Left lung (tissue), 4 donors: ENCODE measurements at regions not wholly inside any gene's neighbourhood (a gene's known extent, or its start where the extent isn't known, plus 50 kb on each side); places are given as distances from the start of the nearest gene placed in this dataset.
A peak's percentile ranks its signal among the peaks of the same experiment; 100 is the strongest.

ENCODE experiments used
- ATAC-seq: fragments of 200-7000 bp; cut with Tn5 transposase; one replicate; pipeline ENCODE4 v1.9.1; 2020; ENCODE audit warnings: moderate library complexity
- DNase-seq, 4 donors: peaks; one replicate each; pipeline ENCODE4 v3.0.0-alpha.2; 2013 to 2020
- H3K27ac ChIP-seq, 2 donors: fragments of 200-600 bp; sonication (generic) in 1 of 2; one replicate each; pipeline versions ENCODE4 v1.5.0 to v1.8.0; 2020 to 2021
- H3K27me3 ChIP-seq, 2 donors: fragments of 200-600 bp; sonication (generic) in 1 of 2; one replicate each; pipeline versions ENCODE4 v1.5.0 to v1.8.0; 2020 to 2021
- H3K36me3 ChIP-seq, 2 donors: fragments of 200-600 bp; sonication (generic) in 1 of 2; one replicate each; pipeline versions ENCODE4 v1.5.0 to v1.8.0; 2020 to 2021
- H3K4me1 ChIP-seq, 2 donors: fragments of 200-600 bp; one replicate each; pipeline ENCODE4 v1.8.0; 2021
- H3K4me3 ChIP-seq, 2 donors: fragments of 200-600 bp; sonication (generic) in 1 of 2; one replicate each; pipeline versions ENCODE4 v1.5.0 to v1.8.0; 2020 to 2021; ENCODE audit warnings: mild to moderate bottlenecking in 1 of 2
- H3K9me3 ChIP-seq, 2 donors: fragments of 200-600 bp; sonication (generic) in 1 of 2; one replicate each; pipeline versions ENCODE4 v1.5.0 to v1.8.0; 2020 to 2021
- CTCF ChIP-seq, 2 donors: fragments of 200-600 bp; sonication (generic) in 1 of 2; IDR thresholded peaks; one replicate each; pipeline versions ENCODE4 v1.5.0 to v1.8.0; 2021; ENCODE audit warnings: antibody characterized with exemption in 2 of 2
- intact Hi-C, 2 donors: fragments of 100-400 bp; cut with DNase I; formaldehyde crosslinking; loops; one replicate each; pipeline versions ENCODE4 v1.11.2 to v1.14.2; 2022
- donor health status: DM: no; HTN: yes; CAD: no.
- donor health status: DM: no; HTN: no; CAD: no.

- Histone ChIP-seq H3K4me1 (no peaks in the 10 kb centered on the region), H3K27ac (no peak overlapping the region), H3K9me3 (no peaks in the 10 kb centered on the region), H3K27me3 (no peaks in the 10 kb centered on the region), H3K36me3 (no peaks in the 10 kb centered on the region), H3K4me3 (no peak overlapping the region)
- intact Hi-C loops, result no loop called here
- no peak for TF ChIP-seq CTCF (IDR thresholded peaks at IDR 0.05)
- no peak for ATAC-seq
- DNase-seq, result no peak
Observed at GRCh38 chr12:82176026-82176425, 182.2 kb downstream of the CCDC59 start.

GRCh38 chr12:82174936-82175335, 183.3 kb downstream of the CCDC59 start:
- no peak for DNase-seq
- intact Hi-C loops, result no loop called here
- Histone ChIP-seq H3K4me3 (no peak overlapping the region), H3K27ac (no peak overlapping the region), H3K9me3 (no peaks in the 10 kb centered on the region), H3K36me3 (no peaks in the 10 kb centered on the region), H3K27me3 (no peaks in the 10 kb centered on the region), H3K4me1 (no peaks in the 10 kb centered on the region)
- TF ChIP-seq CTCF (IDR thresholded peaks at IDR 0.05), result no peak
- no peak for ATAC-seq

- H3K27me3 ChIP-seq, result no peaks in the 10 kb centered on the region
- H3K4me1 ChIP-seq, result no peaks in the 10 kb centered on the region
- H3K9me3 ChIP-seq, result no peaks in the 10 kb centered on the region
- no peaks in the 10 kb centered on the region for H3K36me3 ChIP-seq
- no peak overlapping the region for H3K4me3 ChIP-seq
- DNase-seq (no peak), ATAC-seq (no peak)
- TF ChIP-seq CTCF (IDR thresholded peaks at IDR 0.05), result no peak
- intact Hi-C loops, result no loop called here
- no peak overlapping the region for H3K27ac ChIP-seq
Observed at GRCh38 chr12:82174383-82174782, 183.8 kb downstream of the CCDC59 start.

- intact Hi-C loops, result no loop called here
Observed at GRCh38 chr12:82149045-82149444, 209.1 kb downstream of the CCDC59 start.

GRCh38 chr12:82146740-82147139, 211.4 kb downstream of the CCDC59 start:
- Histone ChIP-seq H3K36me3 (no peaks in the 10 kb centered on the region), H3K27me3 (no peaks in the 10 kb centered on the region), H3K4me3 (no peak overlapping the region), H3K9me3 (no peaks in the 10 kb centered on the region), H3K4me1 (no peaks in the 10 kb centered on the region), H3K27ac (no peak overlapping the region)
- no peak for TF ChIP-seq CTCF (IDR thresholded peaks at IDR 0.05)
- intact Hi-C loops, result no loop called here
- peak in 1 of 4 donors; percentile 9 for DNase-seq
- ATAC-seq, result no peak

More at GRCh38 chr12:82149045-82149444, 209.1 kb downstream of the CCDC59 start:
- no peak for DNase-seq
- Histone ChIP-seq H3K4me1 (no peaks in the 10 kb centered on the region), H3K4me3 (no peak overlapping the region), H3K36me3 (no peaks in the 10 kb centered on the region), H3K9me3 (no peaks in the 10 kb centered on the region), H3K27ac (no peak overlapping the region), H3K27me3 (no peaks in the 10 kb centered on the region)
- TF ChIP-seq CTCF (IDR thresholded peaks at IDR 0.05), result no peak
- ATAC-seq, result no peak
